Renal cortex interstitium (tissue), 11 donors: ENCODE measurements at regions not wholly inside any gene's neighbourhood (a gene's known extent, or its start where the extent isn't known, plus 50 kb on each side); places are given as distances from the start of the nearest gene placed in this dataset.
"Not testable (repeated sequence)": the region's sequence is repeated elsewhere in the genome, so short reads cannot be mapped to it uniquely, and the experiment has no call there.

ENCODE experiments used
- DNase-seq, 11 donors: peaks; one replicate each; pipeline ENCODE4 v3.0.0-alpha.2; 2013; ENCODE audit warnings: low read depth in 9 of 11, low spot score in 4 of 11; ENCODE audit errors: extremely low read depth in 1 of 11

GRCh38 chr1:214095896-214096295 is 108.1 kb downstream of the PROX1 start:
- not testable (repeated sequence) for DNase-seq

GRCh38 chr1:214101246-214101645 is 113.5 kb downstream of the PROX1 start:
- DNase-seq = no peak

- DNase-seq = no peak
Measured at GRCh38 chr1:214101828-214102227, 114.1 kb downstream of the PROX1 start.

GRCh38 chr1:214102907-214103306 is 115.1 kb downstream of the PROX1 start:
- DNase-seq = no peak

- DNase-seq = no peak
Measured at GRCh38 chr1:214103778-214104177, 116.0 kb downstream of the PROX1 start.

GRCh38 chr1:214106375-214106774 is 118.6 kb downstream of the PROX1 start:
- peak in 1 of 11 donors; percentile 31 for DNase-seq

- no peak for DNase-seq
Measured at GRCh38 chr1:214107322-214108096, 119.7 kb downstream of the PROX1 start.

GRCh38 chr1:214108097-214108446 is 120.3 kb downstream of the PROX1 start:
- DNase-seq = no peak

- DNase-seq = no peak
Measured at GRCh38 chr1:214111796-214112195, 124.0 kb downstream of the PROX1 start.

GRCh38 chr1:214116258-214116657 is 128.5 kb downstream of the PROX1 start:
- DNase-seq = no peak

- DNase-seq = no peak
Measured at GRCh38 chr1:214117780-214118179, 130.0 kb downstream of the PROX1 start.

- DNase-seq = no peak
Measured at GRCh38 chr1:214120191-214120590, 132.4 kb downstream of the PROX1 start.

- DNase-seq = no peak
Measured at GRCh38 chr1:214120951-214121350, 133.2 kb downstream of the PROX1 start.

GRCh38 chr1:214122110-214122509 is 134.3 kb downstream of the PROX1 start:
- no peak for DNase-seq

GRCh38 chr1:214123061-214123784 is 135.4 kb downstream of the PROX1 start:
- DNase-seq = peak; percentile 39 to 73 (median 53)

- no peak for DNase-seq
Measured at GRCh38 chr1:214124281-214124805, 136.6 kb downstream of the PROX1 start.

- DNase-seq = no peak
Measured at GRCh38 chr1:214124915-214125314, 137.1 kb downstream of the PROX1 start.

GRCh38 chr1:214125819-214126218 is 138.0 kb downstream of the PROX1 start:
- DNase-seq = no peak

GRCh38 chr1:214126697-214127146 is 138.9 kb downstream of the PROX1 start:
- no peak for DNase-seq

GRCh38 chr1:214127705-214128104 is 139.9 kb downstream of the PROX1 start:
- no peak for DNase-seq
